HG03108 (cell line): ENCODE measurements at regions not wholly inside any gene's neighbourhood (a gene's known extent, or its start where the extent isn't known, plus 50 kb on each side); places are given as distances from the start of the nearest gene placed in this dataset.
"Not testable (repeated sequence)": the region's sequence is repeated elsewhere in the genome, so short reads cannot be mapped to it uniquely, and the experiment has no call there.

Experiments used
- ATAC-seq: cut with Tn5 transposase; IDR thresholded peaks from one replicate; pipeline ENCODE4 v1.9.1; 2021; ENCODE audit warnings: moderate library complexity; ENCODE audit not compliant: unreplicated experiment

DNA sequence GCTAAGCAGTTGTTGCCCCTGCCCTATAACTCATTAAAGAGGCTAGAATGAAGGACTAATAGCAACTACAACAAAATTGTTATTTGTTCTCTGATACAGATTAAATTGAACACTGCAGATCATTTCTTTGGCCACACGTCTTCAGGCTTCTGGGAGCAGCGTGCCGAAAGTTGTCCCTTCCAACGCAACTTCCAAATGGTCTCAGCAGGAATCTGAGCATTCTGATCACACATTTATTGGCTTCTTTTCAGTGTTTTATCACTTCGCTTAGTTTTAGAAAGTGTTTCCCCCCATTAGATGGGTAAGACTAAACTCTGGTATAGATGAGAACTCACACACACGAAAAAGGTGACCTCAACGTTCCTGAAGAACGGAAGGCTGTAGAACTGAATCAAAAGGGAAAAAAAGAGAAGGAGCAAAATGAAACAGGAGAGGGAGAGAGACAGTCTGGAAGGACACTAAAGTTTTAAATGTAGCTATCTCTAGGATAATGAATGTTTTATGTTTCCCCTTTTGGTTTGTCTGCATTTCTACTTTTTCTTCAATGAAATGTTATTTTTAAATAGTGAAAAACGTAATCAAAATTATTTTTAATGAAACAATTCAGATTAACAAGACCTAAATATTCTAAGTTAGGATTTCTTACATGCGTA is 336.5 kb downstream of the RRAGC start:
- ATAC-seq = no peak

DNA sequence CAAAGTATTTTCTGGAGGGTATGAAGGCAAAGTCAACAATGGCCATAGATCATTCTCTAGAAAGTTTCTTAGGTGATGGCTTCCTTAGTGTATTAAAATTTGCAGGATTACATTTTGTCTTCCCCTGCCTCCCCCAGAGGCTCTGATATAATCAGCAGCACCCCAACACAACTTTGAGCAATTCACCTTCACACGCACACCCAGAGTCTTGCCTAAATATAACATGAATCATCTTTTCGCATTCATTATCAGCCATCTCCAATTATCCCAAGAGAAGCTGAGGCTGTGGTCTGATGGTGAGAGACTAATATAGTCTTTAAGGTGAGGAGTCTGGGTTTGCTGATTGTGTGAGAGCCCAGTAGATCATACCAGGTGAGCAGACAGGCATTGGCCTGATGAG is 343.0 kb downstream of the RRAGC start:
- no peak for ATAC-seq

GRCh38 chr1:38512789-38513188 is 346.8 kb downstream of the RRAGC start:
- ATAC-seq = no peak

- no peak for ATAC-seq
Measured at GRCh38 chr1:38512024-38512767, 347.4 kb downstream of the RRAGC start.

- no peak for ATAC-seq
Measured at GRCh38 chr1:38508232-38508631, 351.3 kb downstream of the RRAGC start.

DNA sequence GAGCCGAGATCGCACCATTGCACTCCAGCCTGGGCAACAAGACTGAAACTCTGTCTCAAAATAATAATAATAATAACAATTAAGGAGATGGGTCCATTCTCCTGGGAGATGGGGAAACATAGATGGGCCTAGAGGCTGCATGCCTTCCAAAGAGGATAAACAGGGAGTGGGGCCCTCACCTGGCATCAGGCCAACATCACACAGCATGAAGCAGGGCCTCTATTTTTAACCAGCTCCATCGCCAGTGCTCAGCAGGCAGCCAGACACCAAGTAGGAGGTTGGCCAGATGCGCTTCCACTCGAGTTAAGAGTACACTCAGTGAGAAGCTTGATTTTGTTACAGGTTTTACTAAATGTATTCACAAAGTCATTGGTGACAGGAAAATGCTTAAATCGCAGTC is 352.0 kb downstream of the RRAGC start:
- ATAC-seq = no peak

DNA sequence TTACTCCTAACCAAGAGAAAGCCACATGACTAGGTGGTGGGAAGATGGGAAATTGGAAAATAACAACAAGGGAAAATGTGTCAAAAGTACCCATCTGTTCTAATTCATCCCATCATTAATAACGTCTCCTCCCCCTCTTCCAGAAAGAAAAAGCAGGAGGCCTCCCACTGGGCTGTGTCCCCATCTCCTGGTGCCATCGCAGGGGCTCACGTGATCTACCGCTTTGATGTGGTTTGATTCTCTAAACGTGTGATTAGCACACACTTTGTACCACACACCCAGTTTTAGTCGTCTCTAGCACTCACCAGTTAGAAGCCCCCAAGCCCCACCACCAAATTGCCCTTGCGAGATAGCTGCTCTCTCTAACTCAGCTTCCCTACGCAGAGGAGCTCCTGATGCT is 353.6 kb downstream of the RRAGC start:
- ATAC-seq = no peak

DNA sequence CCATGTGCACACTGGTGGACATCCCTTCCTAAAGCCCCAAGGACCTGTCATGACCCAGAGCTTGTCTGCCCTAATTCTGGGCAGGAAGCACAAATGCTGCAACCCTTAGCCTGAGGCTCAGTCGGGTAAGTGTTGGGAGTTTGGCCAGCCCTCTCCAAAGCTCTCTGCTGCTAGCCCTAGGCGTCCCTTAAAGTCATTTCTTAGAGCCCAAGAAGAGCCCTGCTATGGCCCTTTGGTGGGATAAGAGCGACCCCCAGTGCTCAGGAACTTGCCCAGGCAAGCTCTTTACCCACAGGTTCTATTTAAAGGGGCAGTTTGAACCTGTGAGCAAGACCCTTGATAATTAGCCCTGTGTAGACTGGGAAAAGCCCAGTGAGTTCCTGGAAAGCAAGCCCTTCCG is 356.8 kb downstream of the RRAGC start:
- no peak for ATAC-seq

- no peak for ATAC-seq
Measured at GRCh38 chr1:38500891-38501290, 358.7 kb downstream of the RRAGC start.

GRCh38 chr1:38500352-38500751 is 359.2 kb downstream of the RRAGC start:
- ATAC-seq = no peak

- ATAC-seq = no peak
Measured at GRCh38 chr1:38498686-38499085, 360.9 kb downstream of the RRAGC start.

DNA sequence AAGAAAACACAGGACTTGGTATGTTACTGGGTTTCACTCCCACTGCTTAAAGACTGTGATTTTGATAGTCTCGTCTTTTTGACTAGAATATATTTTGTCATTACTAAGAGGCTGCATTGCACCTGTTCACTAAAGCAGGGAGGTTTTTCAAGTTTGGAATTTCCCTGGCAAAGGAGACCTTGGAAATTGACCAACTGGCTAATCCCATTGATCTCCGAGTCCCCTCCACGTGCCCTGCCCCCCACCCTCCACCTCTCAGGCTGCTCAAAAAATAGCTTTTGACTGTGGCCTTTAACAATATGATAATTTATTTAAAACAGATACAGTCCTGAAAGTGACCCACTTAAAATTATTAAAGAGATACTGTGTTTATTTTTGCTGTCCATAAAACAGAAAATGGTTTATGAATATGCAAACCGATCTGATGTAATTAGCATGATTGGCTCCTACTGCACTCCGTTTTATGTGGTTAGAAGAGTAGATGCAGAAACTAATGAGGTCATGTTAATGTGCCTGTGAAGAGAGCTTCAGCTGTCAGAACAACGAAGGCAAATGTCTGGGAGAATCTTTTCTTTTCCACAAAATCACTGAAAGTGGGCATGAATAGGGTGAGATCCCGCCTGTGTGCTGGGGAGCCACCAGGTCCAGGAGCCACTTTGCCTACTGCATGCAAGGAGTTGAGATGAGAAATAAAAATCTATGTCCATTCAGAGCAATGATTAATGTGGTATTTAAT is 361.5 kb downstream of the RRAGC start:
- no peak for ATAC-seq

DNA sequence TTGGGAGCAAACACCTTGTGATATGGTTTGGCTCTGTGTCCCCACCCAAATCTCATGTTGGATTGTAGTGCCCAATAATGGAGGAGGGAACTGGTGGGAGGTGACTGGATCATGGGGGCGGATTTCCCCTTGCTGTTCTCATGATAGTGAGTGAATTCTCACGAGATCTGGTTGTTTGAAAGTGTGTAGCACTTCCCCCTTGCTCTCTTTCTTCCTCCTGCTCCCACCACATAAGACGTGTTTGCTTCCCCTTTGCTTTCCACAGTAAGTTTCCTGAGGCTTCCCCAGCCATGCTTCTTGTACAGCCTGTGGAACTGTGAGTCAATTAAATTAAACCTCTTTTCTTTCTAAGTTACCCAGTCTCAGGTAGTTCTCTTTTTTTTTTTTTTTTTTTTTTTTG is 366.3 kb downstream of the RRAGC start:
- ATAC-seq = not testable (repeated sequence)

DNA sequence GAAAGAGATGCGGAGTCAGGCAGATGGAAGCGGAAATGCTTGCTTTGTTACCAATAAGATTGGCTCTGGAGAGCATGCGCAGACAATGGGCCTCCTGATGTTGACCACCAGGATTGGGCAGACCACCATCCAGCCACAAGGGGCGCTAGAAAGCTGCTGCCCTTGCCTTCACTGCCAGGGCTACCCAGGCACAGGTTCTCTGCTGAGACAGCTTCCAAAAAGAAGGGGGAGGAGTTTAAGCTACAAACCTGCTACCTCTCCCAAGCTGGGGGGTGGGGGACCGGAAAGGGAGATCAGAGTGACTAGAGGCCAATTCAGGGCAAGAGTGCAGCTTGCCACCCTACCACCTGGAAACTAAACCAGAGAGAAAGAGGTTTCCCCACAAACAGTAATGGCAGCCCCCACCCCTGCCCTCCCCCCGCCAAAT is 369.7 kb downstream of the RRAGC start:
- ATAC-seq = no peak

- ATAC-seq = no peak
Measured at GRCh38 chr1:38488162-38488898, 371.2 kb downstream of the RRAGC start.

- ATAC-seq = no peak
Measured at GRCh38 chr1:38487396-38487795, 372.2 kb downstream of the RRAGC start.

DNA sequence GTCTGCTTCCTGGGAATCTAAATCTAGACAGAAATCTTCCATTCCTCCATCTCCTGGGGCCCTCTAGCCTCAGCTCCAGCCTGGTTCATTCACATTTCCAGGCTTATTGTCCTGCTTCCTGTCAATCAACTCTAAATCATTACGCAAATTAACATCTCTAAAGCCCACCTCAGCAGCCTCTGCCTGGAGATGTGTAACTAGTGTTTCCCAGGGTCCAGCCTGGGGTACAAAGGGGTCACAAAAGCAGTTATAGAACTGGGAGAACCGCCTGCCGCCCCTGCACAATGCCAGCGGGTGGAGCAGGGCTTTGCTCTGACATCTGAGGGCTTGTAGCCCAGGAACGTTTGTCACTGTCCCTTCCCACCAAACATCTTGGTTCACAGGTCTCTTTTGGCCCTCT is 373.5 kb downstream of the RRAGC start:
- no peak for ATAC-seq

DNA sequence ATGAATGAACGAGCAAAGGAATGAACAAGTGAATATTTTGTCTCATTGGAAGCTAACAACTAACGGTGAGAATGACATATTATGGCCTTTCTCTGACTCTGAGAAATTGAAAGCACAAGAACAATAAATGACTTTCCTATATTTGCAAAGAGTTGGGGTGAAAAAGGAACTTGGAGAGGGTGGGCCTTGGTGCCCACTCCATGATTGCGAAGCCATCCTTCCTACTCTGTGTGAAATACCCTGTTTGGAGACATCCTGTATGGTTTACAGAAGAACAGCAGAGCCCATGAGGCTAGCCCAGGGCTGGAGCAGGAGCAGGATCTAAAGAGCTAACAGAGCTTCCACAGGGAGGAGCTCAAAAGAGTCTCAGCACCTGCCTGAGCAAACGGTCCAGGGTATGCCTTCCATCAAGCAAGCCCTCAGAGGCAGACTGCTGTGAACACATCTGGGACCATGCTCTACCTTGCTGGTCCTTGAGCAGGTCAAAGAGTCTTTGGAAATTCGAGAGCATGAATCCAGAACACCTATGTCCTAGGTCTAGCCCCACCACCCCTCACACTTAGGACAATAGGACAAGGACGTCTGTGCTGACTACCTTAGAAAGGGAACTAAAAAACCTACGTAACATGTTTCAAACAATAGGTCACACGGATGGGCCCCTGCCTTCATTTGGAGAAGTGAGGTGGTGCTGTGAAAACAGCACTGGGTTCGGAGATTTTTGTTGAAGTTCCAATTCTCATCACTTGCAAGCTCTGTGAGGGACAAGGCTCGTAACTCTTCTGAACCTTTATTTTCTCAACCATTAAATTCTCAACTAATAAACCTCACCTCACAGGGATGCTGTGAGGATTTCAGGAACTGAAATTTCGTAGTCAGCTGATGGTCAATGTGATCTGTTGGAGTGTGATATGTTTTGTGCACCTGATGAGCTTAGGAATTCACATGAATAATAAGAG is 377.4 kb downstream of the RRAGC start:
- no peak for ATAC-seq

DNA sequence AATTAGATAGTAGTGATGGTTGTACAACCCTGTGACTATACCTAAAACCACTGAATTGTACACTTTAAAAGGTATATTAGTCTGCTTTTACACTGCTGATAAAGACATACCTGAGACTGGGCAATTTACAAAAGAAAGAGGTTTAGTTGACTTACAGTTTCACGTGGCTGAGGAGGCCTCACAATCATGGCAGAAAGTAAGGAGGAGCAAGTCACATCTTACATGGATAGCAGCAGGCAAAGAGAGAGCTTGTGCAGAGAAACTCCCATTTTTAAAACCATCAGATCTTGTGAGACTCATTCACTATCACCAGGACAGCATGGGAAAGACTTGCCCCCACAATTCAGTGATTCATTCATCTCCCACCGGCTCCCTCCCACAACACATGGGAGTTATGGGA is 379.9 kb downstream of the RRAGC start:
- not testable (repeated sequence) for ATAC-seq

DNA sequence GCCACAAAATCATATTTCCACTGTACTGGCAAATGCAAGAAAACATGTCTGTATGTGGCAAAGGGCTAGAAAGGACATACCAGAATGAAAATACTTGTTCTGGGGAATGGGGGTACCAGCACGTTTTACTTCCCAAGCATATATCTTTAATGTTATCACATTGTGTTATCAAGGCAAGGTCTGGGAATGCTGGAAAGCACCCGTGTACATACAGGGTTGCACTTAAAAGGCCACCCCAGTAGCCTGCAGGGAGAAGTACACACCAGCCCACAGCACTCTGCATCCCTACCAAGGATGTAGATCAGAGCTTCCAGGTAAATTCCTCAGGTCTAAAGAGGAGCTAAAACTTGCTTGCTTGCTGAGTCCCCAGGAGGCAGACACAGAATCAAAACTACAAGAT is 381.8 kb downstream of the RRAGC start:
- no peak for ATAC-seq
